ENCODE measurements at regions not wholly inside any gene's neighbourhood (a gene's known extent, or its start where the extent isn't known, plus 50 kb on each side); places are given as distances from the start of the nearest gene placed in this dataset.
"Not testable (repeated sequence)": the region's sequence is repeated elsewhere in the genome, so short reads cannot be mapped to it uniquely, and the experiment has no call there.

DNA sequence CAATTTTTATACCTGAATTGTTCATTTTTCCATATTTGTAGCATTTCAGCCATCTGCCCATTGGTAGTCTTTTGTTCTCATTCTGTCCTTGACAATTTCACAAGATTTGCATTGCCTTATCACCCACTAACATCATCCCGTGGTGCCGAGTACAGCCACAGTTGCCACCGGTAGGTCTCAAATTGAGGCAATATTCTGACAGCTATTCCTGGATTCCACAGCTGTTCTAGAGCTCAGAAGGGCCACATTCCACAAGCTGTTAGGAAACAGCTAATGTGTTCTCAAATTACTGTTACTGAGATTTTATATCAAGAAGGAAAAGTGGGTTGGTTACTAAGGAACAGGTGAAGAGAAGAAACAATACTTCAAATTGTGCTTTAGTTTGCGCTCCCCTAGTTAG lies 178.8 kb downstream of the RPRM start:
- no peak for DNase-seq

DNA sequence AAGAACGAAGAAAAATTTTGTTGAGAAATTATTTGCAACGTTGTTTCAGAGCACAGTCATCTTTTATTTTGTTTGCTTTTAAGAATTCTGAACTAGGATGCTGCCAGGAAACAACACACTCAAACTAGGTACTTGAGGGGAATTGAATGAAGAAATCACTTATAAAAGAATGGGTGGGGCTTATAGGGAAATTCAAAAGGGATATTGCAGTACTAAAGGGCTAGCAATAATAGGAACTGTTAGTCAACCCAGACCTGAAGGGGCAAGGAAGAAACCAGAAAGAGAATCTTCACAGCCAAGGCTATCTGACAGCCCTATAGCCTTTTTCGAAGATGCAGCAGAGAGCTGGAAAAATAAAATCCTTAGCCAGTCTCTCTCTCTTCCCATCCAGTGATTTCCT lies 179.3 kb downstream of the RPRM start:
- no peak for DNase-seq

DNA sequence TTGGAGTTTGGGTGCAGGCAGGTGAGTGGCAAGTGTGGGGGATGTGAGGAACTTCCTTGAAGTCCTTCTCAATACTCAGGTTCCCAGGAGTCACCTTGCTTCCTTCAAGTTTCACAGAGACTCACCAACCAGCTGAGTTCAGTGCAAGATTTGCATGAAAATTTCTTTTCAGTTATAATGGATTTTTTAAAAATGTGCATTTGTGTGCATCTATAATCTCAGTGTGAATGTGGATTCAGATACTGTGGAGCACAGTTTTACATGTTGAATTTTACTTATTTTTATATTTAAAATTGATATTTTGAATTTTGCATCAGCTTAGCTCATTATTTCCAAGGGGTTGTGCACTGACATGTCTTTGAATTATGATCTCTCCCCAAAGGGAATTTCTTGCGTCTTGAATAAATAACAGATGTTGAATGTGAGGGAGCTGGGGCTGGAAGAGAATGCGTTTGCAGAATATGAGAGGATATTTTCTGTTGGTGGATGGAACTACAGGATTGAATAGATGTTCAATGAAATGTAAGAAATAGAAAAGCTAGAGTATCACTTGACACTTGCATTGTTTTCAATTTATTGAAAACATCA lies 184.3 kb downstream of the RPRM start:
- no peak for DNase-seq

DNA sequence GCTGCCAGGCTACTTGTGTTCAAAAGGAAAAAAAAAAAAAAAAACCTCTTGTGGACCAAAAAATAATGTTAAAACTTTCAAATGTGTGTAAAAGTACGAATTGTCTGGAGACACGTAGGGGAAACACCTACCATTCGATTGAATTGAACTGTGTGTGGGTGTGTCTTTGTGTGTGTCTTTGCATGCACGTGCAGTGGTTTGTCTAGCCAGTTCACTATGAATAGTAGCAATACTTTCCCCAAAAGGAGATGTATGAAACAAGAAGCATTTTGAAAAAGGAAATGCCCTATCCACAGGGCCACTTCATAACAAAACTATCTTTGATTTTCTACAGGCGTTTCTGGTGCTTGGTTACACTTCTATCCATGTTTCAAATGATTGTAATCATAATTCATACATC lies 186.8 kb downstream of the RPRM start:
- no peak for DNase-seq

DNA sequence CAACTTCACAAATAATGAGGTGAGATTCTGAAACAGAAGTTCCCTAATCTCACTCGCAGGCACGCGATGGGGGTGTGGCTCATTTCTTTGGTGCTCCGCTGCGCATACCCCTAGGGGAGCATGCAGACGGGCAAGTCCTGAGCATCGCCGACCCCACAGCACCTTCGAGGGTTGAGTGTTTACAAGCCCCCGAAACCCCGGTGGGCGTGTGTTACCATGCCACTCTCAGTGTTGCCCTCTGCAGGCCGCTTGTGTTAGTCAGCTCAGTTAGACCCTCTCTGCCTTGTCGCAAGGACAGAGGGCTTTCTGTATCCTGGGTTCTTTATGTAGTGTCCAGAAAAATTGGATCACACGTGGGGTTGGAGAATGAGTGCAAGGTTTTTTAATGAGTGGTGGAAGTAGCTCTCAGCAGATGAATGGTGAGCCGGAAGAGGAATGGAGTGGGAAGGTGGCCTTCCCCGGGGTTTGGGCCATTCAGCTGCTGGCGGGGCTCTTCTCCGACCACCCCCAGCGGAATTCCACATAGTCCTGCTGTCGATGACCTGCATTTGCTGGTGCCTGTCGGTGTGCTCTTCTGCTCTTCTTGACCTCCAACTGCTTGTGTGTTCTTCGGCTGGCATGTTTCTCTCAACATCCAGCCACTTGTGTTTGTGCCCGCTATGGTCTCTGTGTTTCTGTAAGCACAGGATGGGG lies 191.3 kb downstream of the RPRM start:
- no peak for DNase-seq

DNA sequence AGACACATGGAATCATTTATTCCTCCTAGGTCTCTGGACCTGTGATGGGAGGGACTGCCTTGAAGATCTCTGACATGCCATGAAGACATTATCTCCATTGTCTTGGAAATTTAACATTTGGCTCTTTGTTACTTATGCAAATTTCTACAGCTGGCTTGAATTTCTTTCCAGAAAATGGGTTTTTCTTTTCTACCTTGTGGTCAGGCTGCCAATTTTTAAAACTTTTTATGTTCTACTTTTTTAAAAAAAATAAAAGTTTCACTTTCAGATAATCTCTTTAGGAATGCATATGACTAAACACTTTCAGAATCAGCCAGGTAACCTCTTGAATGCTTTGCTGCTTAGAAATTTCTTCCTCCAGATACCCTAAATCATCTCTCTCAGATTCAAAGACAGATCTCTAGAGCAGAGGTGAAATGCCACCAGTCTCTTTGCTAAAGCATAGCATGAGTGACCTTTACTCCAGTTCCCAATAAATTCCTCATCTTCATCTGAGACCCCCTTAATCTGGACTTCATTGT lies 209.6 kb downstream of the RPRM start:
- DNase-seq = no peak

DNA sequence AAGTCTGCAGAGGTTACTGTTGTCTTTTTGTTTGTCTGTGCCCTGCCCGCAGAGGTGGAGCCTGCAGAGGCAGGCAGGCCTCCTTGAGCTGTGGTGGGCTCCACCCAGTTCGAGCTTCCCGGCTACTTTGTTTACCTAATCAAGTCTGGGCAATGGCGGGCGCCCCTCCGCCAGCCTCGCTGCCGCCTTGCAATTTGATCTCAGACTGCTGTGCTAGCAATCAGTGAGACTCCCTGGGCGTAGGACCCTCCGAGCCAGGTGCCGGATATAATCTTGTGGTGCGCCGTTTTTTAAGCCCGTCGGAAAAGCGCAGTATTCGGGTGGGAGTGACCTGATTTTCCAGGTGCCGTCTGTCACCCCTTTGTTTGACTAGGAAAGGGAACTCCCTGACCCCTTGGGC lies 221.7 kb downstream of the RPRM start:
- DNase-seq = not testable (repeated sequence)

DNA sequence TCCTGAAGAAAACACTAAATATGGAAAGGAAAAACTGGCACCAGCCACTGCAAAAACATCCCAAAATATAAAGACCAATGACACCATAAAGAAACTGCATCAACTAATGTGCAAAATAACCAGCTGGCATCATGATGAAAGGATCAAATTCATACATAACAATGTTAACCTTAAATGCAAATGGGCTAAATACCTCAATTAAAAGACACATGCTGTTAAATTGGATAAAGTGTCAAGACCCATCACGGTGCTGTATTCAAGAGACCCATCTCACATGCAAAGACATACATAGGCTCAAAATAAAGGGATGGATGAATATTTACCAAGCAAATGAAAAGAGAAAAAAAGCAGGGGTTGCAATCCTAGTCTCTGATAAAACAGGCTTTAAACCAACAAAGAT lies 231.9 kb downstream of the RPRM start:
- not testable (repeated sequence) for DNase-seq

DNA sequence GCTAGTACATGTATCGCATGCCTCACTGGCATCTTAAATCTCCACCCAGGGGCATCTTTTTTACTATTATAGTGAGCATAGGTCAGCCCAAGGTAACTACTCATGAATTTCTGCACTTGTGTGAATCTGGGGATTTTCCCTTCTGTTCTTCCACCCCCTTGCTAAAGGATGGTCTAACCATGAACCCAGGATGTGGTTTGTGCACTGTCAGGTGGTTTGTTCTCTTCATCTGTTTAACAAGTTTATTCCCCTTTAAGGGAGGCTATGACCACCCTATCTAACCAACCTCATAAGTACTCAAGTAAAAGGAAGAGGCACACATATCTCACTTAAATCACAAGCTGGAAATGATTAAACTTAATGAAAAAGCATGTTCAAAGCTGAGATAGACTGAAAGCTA lies 243.0 kb downstream of the RPRM start:
- no peak for DNase-seq

DNA sequence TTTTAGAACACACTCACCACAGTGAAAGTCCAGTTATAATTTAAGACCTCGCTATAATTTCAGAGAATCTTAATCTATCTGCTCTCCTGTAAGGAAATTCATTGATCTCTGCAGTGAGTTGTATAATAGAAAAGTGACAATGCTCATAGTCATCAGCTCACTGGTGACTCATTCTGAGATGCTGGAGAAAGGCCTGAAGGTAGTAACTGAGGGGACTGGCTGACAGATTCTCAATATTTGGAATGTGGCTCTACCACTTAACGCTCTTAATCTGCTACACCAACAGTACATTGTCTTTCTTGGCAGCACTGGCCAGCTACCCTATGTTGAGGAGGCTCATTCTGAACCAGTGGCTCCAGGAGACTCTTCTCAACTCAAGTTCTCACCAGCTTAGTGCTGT lies 246.1 kb downstream of the RPRM start:
- no peak for DNase-seq

DNA sequence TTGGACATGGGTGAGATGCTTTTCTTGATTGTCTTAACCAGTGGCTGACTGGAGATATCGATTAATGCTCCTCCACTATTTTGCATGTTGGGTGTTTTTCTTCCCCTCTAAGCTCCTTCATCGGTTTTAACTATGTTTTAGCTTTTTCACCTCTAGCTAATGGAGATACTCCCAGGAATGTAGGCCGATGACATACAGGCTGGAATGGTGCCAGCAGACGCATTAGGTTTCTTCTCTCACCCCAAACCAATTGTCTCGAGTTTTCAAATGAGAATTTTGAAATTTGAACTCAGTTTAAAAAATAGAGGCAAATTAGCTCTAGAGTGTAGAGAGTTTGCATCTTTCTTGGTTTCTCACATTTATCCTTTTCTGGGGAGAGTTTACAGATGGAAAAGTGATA lies 247.6 kb downstream of the RPRM start:
- no peak for DNase-seq

DNA sequence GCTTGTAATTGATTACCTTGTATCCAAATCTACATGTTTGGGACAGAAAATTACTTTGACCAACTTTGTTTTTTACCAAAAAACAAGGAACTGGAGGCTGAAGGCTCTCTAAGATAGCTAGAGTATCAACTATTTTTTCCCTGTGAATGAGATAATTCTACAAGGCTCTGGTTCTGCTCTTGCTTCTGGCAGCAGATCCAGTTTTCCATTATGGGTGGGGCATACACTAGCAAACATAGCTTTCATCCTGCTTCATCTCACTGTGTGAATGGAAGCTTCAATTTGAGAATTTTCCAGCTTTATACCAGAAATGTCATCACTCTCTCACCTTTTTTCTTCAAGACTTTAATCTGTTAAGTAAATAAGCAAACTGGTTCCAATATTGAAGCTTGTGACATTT lies 249.7 kb downstream of the RPRM start:
- DNase-seq = no peak

DNA sequence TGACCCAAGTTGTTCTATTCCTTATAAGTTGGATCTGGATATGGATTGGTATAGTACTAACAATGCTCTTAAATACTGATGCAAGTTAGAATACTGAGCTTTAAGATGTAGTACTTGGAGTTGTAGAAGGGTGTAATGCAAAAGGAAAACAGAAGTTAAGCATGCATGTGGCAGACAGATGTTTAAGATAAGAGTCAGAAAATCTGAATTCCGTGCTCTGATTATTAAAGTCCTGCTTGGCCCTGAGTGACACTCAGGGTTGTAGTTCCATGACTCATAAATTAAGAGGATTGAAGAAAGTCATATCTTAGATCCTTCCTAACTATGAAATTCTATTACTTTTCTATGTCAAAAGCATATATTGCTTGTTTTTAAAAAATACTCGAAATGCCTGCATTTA lies 250.6 kb downstream of the RPRM start:
- no peak for DNase-seq

DNA sequence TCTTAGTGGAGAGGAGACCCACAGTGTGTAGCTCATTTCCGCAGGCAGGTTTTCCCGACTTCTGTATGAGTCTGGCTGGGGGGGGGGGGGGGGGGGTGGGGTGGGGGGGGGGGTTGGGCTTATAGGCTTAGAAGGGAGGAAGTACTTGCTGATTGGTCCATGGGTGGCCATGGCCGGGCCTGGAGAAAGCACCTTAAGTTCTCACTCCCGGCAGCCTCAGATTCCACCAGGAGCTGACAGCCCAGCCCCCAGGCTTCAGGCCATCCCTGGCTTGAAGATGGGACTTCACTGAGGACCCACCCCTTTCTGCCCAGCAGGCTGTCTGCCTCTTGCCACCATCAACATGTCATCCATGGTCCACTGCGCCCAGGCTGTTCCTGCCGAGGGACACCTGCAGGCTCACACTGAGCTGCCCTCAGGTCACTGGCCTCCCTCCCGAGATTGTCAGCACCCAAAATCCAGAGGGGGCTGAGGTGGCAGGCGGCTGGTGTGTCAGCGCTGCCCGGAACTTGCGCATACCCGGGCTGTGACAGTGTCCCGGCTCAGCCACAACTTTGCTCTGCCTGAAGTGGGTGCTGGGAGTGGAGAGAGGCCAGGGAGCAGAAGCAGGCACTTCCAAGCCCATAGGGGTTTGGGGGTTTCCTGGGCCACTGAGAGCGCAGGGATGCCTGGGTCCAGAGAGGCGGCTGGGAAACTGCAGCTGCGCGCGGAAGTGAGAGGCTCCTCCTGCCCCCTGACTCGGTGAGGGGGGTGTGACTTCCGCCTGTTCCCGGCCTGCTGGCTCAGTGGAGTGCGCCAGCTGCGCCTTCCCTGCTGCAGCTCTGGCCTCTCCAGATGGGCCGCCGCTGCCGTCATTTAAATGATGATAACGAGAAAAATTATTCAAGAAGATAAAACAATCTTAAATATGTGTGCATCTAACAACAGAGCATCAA lies 256.1 kb downstream of the RPRM start:
- DNase-seq = no peak

DNA sequence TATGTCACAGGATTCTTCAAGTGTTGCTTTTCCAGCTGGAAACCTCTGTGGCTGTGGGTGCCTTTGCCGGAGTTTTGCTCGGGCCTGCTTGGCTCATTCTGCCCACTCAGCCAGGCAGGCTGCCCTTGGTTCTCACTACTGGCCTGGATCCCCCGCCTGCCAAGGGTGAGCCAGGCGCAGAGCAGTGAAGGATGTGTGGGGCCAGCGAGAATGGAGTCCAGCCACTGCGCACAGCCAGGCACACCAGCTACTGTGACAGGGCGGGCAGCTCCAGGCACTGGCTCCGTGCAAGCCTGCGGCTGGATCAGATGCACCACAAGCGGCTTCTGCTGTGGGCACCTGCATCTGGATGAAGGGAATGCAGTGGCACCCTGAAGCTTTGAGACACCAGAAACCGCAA lies 257.1 kb downstream of the RPRM start:
- DNase-seq = no peak

DNA sequence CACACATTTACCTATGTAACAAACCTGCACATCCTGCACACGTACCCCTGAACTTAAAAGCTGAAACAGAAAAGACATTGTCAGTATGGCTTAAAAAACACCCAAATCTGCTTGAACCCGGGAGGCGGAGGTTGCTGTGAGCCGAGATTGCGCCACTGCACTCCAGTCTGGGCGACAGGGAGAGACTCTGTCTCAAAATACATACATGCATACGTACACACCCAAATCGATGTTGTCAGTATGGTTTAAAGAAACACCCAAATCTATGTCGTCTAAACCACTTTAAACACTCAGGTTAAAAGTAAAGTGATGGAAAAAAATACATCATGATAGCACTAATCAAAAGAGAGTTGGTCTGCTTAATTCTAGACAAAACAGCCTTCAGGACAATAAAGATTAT lies 257.5 kb downstream of the RPRM start:
- no peak for DNase-seq

DNA sequence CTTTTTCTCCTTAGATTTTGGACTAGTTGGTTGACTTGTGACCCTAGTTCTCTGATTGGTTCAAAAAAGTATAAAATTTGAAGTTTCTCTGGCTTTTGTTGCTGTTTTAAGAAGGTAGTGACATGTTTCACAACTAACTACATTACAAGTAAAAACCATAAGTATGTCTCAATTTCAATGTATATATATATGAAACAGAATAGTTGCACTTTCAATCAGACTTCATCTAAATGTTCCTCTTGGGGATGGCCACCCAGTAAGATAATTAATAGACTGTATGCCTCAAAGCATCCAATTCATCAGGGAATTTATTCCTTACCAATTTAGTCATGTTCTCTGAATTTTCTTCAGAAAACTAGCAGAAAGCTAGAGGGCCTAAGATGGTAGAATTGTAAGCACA lies 259.7 kb downstream of the RPRM start:
- DNase-seq = no peak

DNA sequence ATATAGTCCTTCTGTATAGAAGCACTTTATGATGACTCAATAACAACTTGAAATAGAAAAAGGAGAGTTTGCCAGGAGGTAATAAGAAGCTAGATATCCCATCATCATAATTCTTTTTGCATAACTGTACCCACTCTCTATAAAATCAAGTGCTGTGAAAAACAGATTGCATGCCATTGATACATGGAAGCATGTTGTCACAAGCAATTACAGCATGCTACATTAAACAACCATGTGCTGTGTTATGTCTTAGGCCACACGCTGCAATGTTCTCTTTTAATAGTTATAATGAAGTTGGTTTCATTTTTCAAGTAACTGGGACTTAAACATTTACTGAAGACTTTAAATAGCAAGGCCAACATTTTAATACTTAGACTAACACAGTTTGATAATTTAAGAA lies 264.2 kb downstream of the RPRM start:
- no peak for DNase-seq

DNA sequence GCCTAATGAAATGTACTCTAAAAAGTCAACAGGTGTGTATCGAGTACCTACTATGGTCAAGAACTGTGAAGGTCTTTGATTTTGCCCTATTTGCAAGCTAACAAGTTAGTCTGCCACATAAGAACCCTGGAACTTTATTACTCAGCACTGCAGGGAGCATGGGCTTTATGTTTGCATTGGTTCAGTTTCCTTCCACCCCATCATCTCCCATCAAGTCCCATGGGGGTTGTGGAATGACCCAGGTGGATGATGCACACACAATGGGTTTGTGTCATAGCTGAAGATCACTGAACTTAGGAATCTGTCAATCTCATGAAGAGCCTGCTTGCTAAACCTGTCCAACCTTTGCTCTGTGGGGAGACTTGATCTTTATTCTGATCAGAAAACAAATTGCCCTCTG lies 265.5 kb downstream of the RPRM start:
- DNase-seq = no peak

DNA sequence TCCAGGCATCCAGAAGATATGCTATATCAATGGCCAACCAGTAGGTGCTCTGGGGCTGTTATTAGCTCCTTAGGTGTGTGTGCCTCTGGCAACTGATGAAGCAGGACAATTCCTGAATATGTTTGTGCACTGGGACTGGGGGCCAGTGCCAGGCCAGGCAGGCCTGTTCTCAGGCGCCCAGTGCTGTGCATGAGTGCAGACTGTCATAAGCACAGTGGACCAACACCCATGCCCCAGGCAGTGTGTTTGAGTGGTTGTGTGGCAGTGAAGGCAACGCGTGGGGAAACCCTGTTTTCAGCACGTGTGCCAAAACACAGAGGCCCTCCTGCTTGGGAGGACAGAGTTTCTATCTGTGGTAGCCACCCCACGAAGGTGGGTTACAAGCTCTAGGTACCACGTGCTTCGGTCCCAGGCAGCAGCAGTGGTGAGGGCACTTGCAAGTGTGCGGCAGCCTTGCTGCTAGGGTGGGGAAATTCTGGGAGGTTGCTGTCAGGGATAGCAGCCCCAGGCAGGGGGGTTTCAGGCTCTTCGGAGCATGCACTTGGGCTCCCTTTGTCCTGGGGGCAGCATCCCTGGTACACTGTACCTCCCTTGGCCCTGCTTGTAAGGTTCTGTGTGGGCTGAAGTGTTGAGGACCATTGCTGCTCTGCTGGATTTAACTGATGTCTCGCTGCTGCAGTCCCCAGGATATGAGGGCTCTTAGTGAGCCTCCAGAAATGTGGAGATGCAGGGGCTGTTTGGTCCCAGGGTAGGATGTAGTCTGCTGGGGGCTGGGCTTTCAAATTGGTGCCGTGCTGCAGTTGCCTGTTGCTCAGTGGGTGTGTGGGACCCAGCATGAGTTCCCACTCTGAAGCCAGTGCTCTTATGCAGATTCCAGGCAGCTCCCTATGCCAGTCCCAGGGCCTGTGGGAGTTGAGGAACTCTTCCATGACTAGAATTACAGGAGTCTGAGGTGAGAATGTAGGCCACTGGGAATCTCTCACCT lies 280.9 kb downstream of the RPRM start:
- DNase-seq = no peak

DNA sequence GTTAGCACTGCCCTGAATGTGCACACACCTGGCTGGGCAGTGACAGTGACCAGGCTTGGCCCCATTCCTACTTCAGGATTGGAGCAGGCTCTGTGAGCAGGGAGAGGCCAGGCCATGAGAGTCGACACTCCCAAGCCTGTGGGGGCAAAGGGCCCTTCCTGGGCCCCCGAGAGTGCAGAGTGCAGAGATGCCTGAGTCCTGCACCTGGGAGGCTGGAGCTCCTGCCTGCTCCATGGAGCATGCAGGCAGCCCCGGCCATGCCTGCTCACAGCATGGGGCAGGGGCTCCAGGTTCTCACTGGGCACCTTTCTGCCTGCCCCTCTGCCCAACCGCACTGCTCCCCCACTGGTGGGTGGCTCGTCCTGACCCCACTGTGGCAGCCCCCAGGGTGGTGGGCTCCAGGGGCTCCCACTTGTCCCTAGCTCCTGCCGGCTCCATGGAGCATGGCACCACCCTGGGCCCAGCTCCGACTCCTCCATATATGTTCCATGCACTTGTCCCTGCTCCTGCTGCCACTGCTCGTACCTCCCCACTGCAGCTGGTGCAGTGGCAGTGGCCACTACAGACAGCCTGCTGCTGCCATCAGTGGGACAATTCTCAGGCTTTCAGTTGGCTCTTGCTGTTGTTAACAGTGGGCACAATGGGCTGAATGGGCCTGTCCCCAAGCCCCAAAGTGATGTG lies 282.0 kb downstream of the RPRM start:
- DNase-seq = no peak

DNA sequence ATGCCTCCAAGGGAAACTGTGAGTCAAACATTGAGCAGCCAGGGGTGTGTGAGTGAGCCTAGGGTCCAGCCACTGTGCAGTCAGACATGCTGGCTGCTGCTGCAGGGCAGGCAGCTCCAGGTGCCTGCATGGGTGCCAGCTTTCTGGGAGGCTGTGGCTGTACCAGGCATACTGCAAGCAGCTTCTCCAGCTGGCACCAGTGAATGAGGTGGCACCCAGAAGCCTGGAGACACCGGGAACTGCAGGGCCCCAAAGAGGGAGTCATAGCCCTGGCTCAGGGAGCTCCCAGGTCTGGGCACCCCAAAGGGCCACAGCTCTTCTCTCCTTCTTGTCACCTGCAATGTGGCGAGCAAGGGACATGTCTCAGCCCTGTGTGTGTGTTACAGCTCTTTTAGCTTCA lies 283.2 kb downstream of the RPRM start:
- DNase-seq = no peak
